Naive thymus-derived CD8-positive, alpha-beta T cell (primary cell): ENCODE measurements at regions not wholly inside any gene's neighbourhood (a gene's known extent, or its start where the extent isn't known, plus 50 kb on each side); places are given as distances from the start of the nearest gene placed in this dataset.

Experiments used
- ATAC-seq, 2 donors: fragments of 150-1000 bp; cut with Tn5 transposase in 1 of 2; sonication (Bioruptor Pico), chemical (Tn5 transposase) in 1 of 2; 1 replicate in 1 of 2; 2 replicates in 1 of 2; pipeline ENCODE4 v1.10.0; 2021; ENCODE audit warnings: mild to moderate bottlenecking in 2 of 2, moderate library complexity in 2 of 2
- POLR2A ChIA-PET: fragments of 350-600 bp; sonication (Branson Sonifier 250); formaldehyde crosslinking; loops from one replicate; lab custom pipeline; 2021; ENCODE audit warnings: antibody characterized with exemption; lab: Charles Lee
- DNase-seq, 10 donors: peaks; one replicate each; pipeline versions ENCODE4 v3.0.0 to v3.0.0-alpha.2; 2020 to 2022
- H3K27ac Mint-ChIP-seq, 10 donors: one replicate each; pipeline ENCODE4 v1.8.0; 2020 to 2022; ENCODE audit warnings: mild to moderate bottlenecking in 10 of 10, mixed read lengths in 10 of 10, moderate library complexity in 4 of 10, inconsistent platforms in 1 of 10
- H3K27me3 Mint-ChIP-seq, 5 donors: one replicate each; pipeline ENCODE4 v1.8.0; 2021 to 2022; ENCODE audit warnings: mixed read lengths in 5 of 5
- H3K36me3 Mint-ChIP-seq, 3 donors: one replicate each; pipeline ENCODE4 v1.8.0; 2020 to 2022; ENCODE audit warnings: mixed read lengths in 3 of 3, mild to moderate bottlenecking in 2 of 3, inconsistent platforms in 1 of 3
- H3K4me1 Mint-ChIP-seq, 4 donors: one replicate each; pipeline ENCODE4 v1.8.0; 2021 to 2022; ENCODE audit warnings: mixed read lengths in 4 of 4
- H3K4me3 Mint-ChIP-seq, 10 donors: one replicate each; pipeline ENCODE4 v1.8.0; 2020 to 2022; ENCODE audit warnings: mild to moderate bottlenecking in 10 of 10, mixed read lengths in 10 of 10, moderate library complexity in 6 of 10, inconsistent platforms in 1 of 10
- H3K9me3 Mint-ChIP-seq, 9 donors: one replicate each; pipeline ENCODE4 v1.8.0; 2020 to 2022; ENCODE audit warnings: mixed read lengths in 9 of 9, mild to moderate bottlenecking in 3 of 9, inconsistent platforms in 1 of 9, moderate library complexity in 1 of 9

GRCh38 chr2:120525056-120526046 is 179.4 kb downstream of the INHBB start:
- Mint-ChIP-seq H3K9me3 (peaks cover 0 to 3% (median 0%) of the 10 kb centered on the region in 9 donors), H3K27ac (no peak overlapping the region), H3K4me3 (no peak overlapping the region), H3K27me3 (peaks cover 7 to 51% (median 34%) of the 10 kb centered on the region in 5 donors), H3K4me1 (no peaks in the 10 kb centered on the region), H3K36me3 (no peaks in the 10 kb centered on the region)
- DNase-seq (no peak), ATAC-seq (no peak)
- POLR2A ChIA-PET, result no interaction called here

- POLR2A ChIA-PET, result no interaction called here
- Mint-ChIP-seq H3K4me1 (no peaks in the 10 kb centered on the region), H3K4me3 (no peak overlapping the region), H3K27me3 (peaks cover 7 to 48% (median 34%) of the 10 kb centered on the region in 5 donors), H3K27ac (no peak overlapping the region), H3K36me3 (no peaks in the 10 kb centered on the region), H3K9me3 (peaks cover 0 to 6% (median 0%) of the 10 kb centered on the region in 9 donors)
- ATAC-seq, result no peak
- DNase-seq, result no peak
Observed at GRCh38 chr2:120526047-120526562, 180.2 kb downstream of the INHBB start.

GRCh38 chr2:120526997-120527945 is 181.3 kb downstream of the INHBB start:
- Mint-ChIP-seq H3K9me3 (peaks cover 0 to 6% (median 0%) of the 10 kb centered on the region in 9 donors), H3K4me3 (no peak overlapping the region), H3K36me3 (no peaks in the 10 kb centered on the region), H3K27me3 (peaks cover 7 to 37% (median 24%) of the 10 kb centered on the region in 5 donors), H3K27ac (no peak overlapping the region), H3K4me1 (no peaks in the 10 kb centered on the region)
- POLR2A ChIA-PET, result no interaction called here
- DNase-seq (no peak), ATAC-seq (no peak)

GRCh38 chr2:120528051-120528692 is 182.2 kb downstream of the INHBB start:
- Mint-ChIP-seq H3K27me3 (peaks cover 5 to 28% (median 23%) of the 10 kb centered on the region in 5 donors), H3K9me3 (peaks cover 0 to 6% (median 0%) of the 10 kb centered on the region in 9 donors), H3K36me3 (no peaks in the 10 kb centered on the region), H3K4me3 (no peak overlapping the region), H3K4me1 (no peaks in the 10 kb centered on the region), H3K27ac (no peak overlapping the region)
- no peak for DNase-seq
- POLR2A ChIA-PET, result no interaction called here
- no peak for ATAC-seq

GRCh38 chr2:120528693-120529076 is 182.7 kb downstream of the INHBB start:
- Mint-ChIP-seq H3K4me3 (no peak overlapping the region), H3K4me1 (no peaks in the 10 kb centered on the region), H3K27ac (no peak overlapping the region), H3K27me3 (peaks cover 5 to 23% (median 19%) of the 10 kb centered on the region in 5 donors), H3K36me3 (no peaks in the 10 kb centered on the region), H3K9me3 (peaks cover 0 to 6% (median 0%) of the 10 kb centered on the region in 9 donors)
- POLR2A ChIA-PET, result no interaction called here
- ATAC-seq (no peak), DNase-seq (no peak)

- H3K9me3 Mint-ChIP-seq, result peaks cover 0 to 6% (median 0%) of the 10 kb centered on the region in 9 donors
- no peak overlapping the region for H3K27ac Mint-ChIP-seq
- POLR2A ChIA-PET, result no interaction called here
- no peaks in the 10 kb centered on the region for H3K36me3 Mint-ChIP-seq
- no peak for ATAC-seq
- no peak overlapping the region for H3K4me3 Mint-ChIP-seq
- H3K27me3 Mint-ChIP-seq, result peaks cover 2 to 17% (median 12%) of the 10 kb centered on the region in 5 donors
- H3K4me1 Mint-ChIP-seq, result no peaks in the 10 kb centered on the region
- DNase-seq, result no peak
Observed at GRCh38 chr2:120530781-120531180, 184.8 kb downstream of the INHBB start.

GRCh38 chr2:120531365-120531764 is 185.4 kb downstream of the INHBB start:
- H3K36me3 Mint-ChIP-seq, result no peaks in the 10 kb centered on the region
- no peak overlapping the region for H3K4me3 Mint-ChIP-seq
- POLR2A ChIA-PET, result no interaction called here
- peaks cover 0 to 6% (median 0%) of the 10 kb centered on the region in 9 donors for H3K9me3 Mint-ChIP-seq
- ATAC-seq (no peak), DNase-seq (no peak)
- H3K27ac Mint-ChIP-seq, result no peak overlapping the region
- no peaks in the 10 kb centered on the region for H3K4me1 Mint-ChIP-seq
- H3K27me3 Mint-ChIP-seq, result peaks cover 2 to 17% (median 10%) of the 10 kb centered on the region in 5 donors

- ATAC-seq (no peak), DNase-seq (no peak)
- H3K4me1 Mint-ChIP-seq, result no peaks in the 10 kb centered on the region
- H3K36me3 Mint-ChIP-seq, result no peaks in the 10 kb centered on the region
- H3K4me3 Mint-ChIP-seq, result no peak overlapping the region
- H3K9me3 Mint-ChIP-seq, result peaks cover 0 to 6% (median 0%) of the 10 kb centered on the region in 9 donors
- POLR2A ChIA-PET, result no interaction called here
- H3K27ac Mint-ChIP-seq, result no peak overlapping the region
- peaks cover 2 to 15% (median 10%) of the 10 kb centered on the region in 5 donors for H3K27me3 Mint-ChIP-seq
Observed at GRCh38 chr2:120531863-120532600, 186.1 kb downstream of the INHBB start.

- Mint-ChIP-seq H3K9me3 (peaks cover 0 to 6% (median 0%) of the 10 kb centered on the region in 9 donors), H3K27me3 (peaks cover 0 to 8% (median 0%) of the 10 kb centered on the region in 5 donors), H3K36me3 (no peaks in the 10 kb centered on the region), H3K4me1 (no peaks in the 10 kb centered on the region), H3K27ac (no peak overlapping the region), H3K4me3 (no peak overlapping the region)
- POLR2A ChIA-PET, result no interaction called here
- ATAC-seq (no peak), DNase-seq (no peak)
Observed at GRCh38 chr2:120533625-120534024, 187.7 kb downstream of the INHBB start.

GRCh38 chr2:120534457-120534856 is 188.5 kb downstream of the INHBB start:
- DNase-seq, result no peak
- Mint-ChIP-seq H3K36me3 (no peaks in the 10 kb centered on the region), H3K4me1 (no peaks in the 10 kb centered on the region), H3K9me3 (peaks cover 0 to 6% (median 0%) of the 10 kb centered on the region in 9 donors), H3K4me3 (no peak overlapping the region), H3K27me3 (peaks cover 0 to 11% (median 0%) of the 10 kb centered on the region in 5 donors), H3K27ac (no peak overlapping the region)
- POLR2A ChIA-PET, result no interaction called here
- ATAC-seq, result no peak

GRCh38 chr2:120535081-120535480 is 189.1 kb downstream of the INHBB start:
- no peak overlapping the region for H3K4me3 Mint-ChIP-seq

More at GRCh38 chr2:120535081-120535480, 189.1 kb downstream of the INHBB start:
- POLR2A ChIA-PET, result no interaction called here
- Mint-ChIP-seq H3K27me3 (peaks cover 0 to 12% (median 0%) of the 10 kb centered on the region in 5 donors), H3K9me3 (peaks cover 0 to 5% (median 0%) of the 10 kb centered on the region in 9 donors), H3K4me1 (no peaks in the 10 kb centered on the region), H3K27ac (no peak overlapping the region), H3K36me3 (no peaks in the 10 kb centered on the region)
- DNase-seq (no peak), ATAC-seq (no peak)
